ENCODE measurements at regions not wholly inside any gene's neighbourhood (a gene's known extent, or its start where the extent isn't known, plus 50 kb on each side); places are given as distances from the start of the nearest gene placed in this dataset.

DNA sequence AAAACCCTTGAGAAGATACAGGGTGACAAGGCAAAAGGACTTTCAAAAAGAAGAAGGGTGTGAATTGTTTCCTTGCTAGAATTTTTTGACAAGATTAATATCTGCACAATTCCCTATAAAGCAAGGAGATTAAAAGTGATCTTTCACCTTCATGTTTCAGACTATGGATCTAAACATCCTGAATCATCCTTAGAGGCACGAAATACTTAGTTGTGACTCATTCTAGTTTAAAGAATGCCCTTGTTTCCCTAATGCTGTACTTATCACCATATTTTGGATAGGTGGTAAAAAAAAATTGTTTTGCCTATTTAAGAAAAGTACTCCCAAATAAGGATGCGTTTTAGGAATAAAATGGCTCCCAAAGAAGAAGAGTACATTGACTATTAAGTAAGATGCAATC is 415.1 kb downstream of the LRRIQ3 start:
- no peak for TF ChIP-seq POLR2A (IDR thresholded peaks at IDR 0.05)
- TF ChIP-seq, protein P1, sequence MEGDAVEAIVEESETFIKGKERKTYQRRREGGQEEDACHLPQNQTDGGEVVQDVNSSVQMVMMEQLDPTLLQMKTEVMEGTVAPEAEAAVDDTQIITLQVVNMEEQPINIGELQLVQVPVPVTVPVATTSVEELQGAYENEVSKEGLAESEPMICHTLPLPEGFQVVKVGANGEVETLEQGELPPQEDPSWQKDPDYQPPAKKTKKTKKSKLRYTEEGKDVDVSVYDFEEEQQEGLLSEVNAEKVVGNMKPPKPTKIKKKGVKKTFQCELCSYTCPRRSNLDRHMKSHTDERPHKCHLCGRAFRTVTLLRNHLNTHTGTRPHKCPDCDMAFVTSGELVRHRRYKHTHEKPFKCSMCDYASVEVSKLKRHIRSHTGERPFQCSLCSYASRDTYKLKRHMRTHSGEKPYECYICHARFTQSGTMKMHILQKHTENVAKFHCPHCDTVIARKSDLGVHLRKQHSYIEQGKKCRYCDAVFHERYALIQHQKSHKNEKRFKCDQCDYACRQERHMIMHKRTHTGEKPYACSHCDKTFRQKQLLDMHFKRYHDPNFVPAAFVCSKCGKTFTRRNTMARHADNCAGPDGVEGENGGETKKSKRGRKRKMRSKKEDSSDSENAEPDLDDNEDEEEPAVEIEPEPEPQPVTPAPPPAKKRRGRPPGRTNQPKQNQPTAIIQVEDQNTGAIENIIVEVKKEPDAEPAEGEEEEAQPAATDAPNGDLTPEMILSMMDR (IDR thresholded peaks at IDR 0.05), result no peak

All from uterus (tissue), 2 donors.